Testis (tissue), 2 donors: ENCODE measurements at regions not wholly inside any gene's neighbourhood (a gene's known extent, or its start where the extent isn't known, plus 50 kb on each side); places are given as distances from the start of the nearest gene placed in this dataset.

Source experiments
- DNase-seq: peaks from one replicate; pipeline ENCODE4 v3.0.0-alpha.2; 2019
- H3K27ac ChIP-seq, 2 donors: fragments of 200-600 bp; sonication (generic); one replicate each; pipeline ENCODE4 v1.5.1; 2019
- H3K27me3 ChIP-seq: fragments of 200-600 bp; sonication (generic); one replicate; pipeline ENCODE4 v1.5.1; 2019
- H3K36me3 ChIP-seq: fragments of 200-600 bp; sonication (generic); one replicate; pipeline ENCODE4 v1.5.1; 2017; ENCODE audit warnings: low read depth; ENCODE audit errors: missing control alignments
- H3K4me1 ChIP-seq: fragments of 200-600 bp; sonication (generic); one replicate; pipeline ENCODE4 v1.5.1; 2019
- H3K4me3 ChIP-seq, 2 donors: fragments of 200-600 bp; sonication (generic); one replicate each; pipeline ENCODE4 v1.5.1; 2017 to 2019
- H3K9me3 ChIP-seq: fragments of 200-600 bp; sonication (generic); one replicate; pipeline ENCODE4 v1.5.1; 2017
- CTCF ChIP-seq, 3 experiments: fragments of 450-650 bp in 2 of 3; fragments of 200-600 bp in 1 of 3; sonication (generic) in 1 of 3; IDR thresholded peaks; one replicate each; pipeline ENCODE4 v1.5.1; 2016 to 2019; ENCODE audit warnings: antibody characterized with exemption in 3 of 3, mild to moderate bottlenecking in 2 of 3, moderate library complexity in 1 of 3
- POLR2A ChIP-seq: fragments of 450-650 bp; IDR thresholded peaks from one replicate; pipeline ENCODE4 v1.6.1; 2017; ENCODE audit warnings: antibody characterized with exemption, mild to moderate bottlenecking, moderate library complexity
- WGBS, 2 donors: methylation state at CpG; one replicate each; pipeline ENCODE4 v1.1.5; 2018; 5-methylcytosine and 5-hydroxymethylcytosine counted together
- intact Hi-C: fragments of 100-400 bp; cut with DNase I; formaldehyde crosslinking; loops from one replicate; pipeline ENCODE4 v1.15.1; 2023; ENCODE audit warnings: low total_unique reads

DNA sequence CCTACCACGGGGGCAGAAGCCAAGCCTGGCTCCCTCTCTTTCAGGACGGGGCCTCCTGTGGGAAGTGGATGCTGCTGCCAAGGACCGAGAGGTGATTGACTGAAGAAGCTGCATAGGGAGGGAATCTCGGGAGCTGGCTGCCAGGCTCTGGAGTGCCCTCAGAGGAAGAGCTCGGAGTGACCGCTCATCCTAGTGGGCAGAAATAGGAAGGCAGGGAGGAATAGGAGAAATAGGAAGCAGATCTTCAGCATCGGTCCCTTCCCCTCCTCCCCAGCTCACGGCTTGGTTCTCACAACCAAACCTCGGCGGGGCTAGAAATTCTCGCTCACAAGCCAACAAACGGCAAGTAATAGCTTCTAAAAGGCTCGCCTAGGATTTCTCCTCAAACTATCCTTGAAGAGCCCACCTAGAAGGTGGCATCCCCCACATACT, 159.9 kb upstream of the RAI14 start:
- no peaks in the 10 kb centered on the region for H3K9me3 ChIP-seq
- peak overlapping the region in 1 of 2 donors; percentile 38 for H3K27ac ChIP-seq
- peaks cover 21% of the 10 kb centered on the region for H3K4me1 ChIP-seq
- no peak for DNase-seq
- H3K27me3 ChIP-seq = no peaks in the 10 kb centered on the region
- H3K4me3 ChIP-seq = no peak overlapping the region
- TF ChIP-seq POLR2A (no peak), CTCF (IDR thresholded peaks at IDR 0.05) (peak in 1 of 3 experiments; percentile 8)
- 55 to 59% methylated on average over 12 to 13 of the region's 13 CpGs for WGBS, 2 donors
- no peaks in the 10 kb centered on the region for H3K36me3 ChIP-seq
- intact Hi-C loops = no loop called here

DNA sequence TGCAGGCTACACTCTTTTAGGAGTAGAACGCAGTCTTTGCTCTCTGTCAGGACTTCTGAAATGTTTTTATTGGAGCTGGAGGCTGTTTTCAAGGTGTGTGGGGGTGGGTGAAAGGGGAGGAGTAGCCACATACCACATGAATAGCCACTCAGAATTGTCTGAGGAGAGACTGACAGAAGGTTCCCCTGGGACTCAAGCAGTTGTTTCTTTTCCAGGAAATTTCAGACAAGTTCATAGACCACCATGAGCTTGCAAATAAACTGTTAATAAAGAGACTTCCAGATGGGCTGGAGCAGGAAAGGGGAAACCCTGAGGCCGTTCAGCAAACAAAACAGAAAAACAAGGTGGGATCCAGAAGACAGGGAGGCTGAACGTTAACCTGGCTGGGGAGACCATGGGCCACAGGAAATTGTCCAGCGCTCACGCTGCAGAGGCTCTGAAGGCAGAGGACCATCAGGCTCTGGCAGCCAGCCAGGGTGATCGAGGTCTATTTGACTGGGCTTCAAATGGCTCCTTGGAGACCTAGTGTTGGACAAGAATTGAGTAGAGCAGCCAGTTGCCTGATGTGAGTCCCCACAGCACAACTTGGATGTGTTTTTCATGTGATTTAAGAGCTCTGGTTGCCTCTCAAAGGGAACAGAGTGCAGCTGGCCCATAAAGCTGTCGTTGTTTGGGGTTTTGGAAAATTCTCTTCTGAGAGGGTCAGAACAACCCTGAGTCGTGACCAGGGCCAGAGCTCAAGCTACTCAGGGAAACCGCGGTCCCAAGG, 159.2 kb upstream of the RAI14 start:
- no peaks in the 10 kb centered on the region for H3K27me3 ChIP-seq
- no peak overlapping the region for H3K4me3 ChIP-seq
- no peak for TF ChIP-seq POLR2A
- no peak for TF ChIP-seq CTCF (IDR thresholded peaks at IDR 0.05)
- intact Hi-C loops = no loop called here
- WGBS, 2 donors = 34 to 63% methylated on average over 10 of the region's 10 CpGs
- no peaks in the 10 kb centered on the region for H3K9me3 ChIP-seq
- DNase-seq = peak; percentile 82
- H3K36me3 ChIP-seq = no peaks in the 10 kb centered on the region
- peaks cover 21% of the 10 kb centered on the region for H3K4me1 ChIP-seq
- H3K27ac ChIP-seq = peak overlapping the region in 1 of 2 donors; percentile 38

DNA sequence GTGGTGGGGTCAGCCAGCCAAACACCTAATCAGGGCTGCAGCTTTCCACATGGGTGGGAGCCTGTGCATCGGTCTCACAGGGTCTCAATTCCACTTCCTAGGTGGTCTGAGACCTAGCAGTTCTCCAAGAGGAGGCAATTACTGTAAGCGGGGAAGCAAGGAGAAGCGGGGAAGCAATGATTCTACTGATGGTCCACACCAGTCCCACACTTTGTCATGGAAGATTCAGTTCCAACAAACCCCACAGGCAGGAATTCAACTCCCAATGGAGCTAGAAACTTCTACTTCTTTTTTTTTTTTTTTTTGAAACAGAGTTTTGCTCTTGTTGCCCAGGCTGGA, 158.7 kb upstream of the RAI14 start:
- no peaks in the 10 kb centered on the region for H3K27me3 ChIP-seq
- no peak overlapping the region for H3K4me3 ChIP-seq
- H3K4me1 ChIP-seq = peaks cover 21% of the 10 kb centered on the region
- WGBS, 2 donors = 42 to 68% methylated on average over 3 of the region's 3 CpGs
- TF ChIP-seq POLR2A = no peak
- TF ChIP-seq CTCF (IDR thresholded peaks at IDR 0.05) = no peak
- intact Hi-C loops = no loop called here
- no peaks in the 10 kb centered on the region for H3K9me3 ChIP-seq
- DNase-seq = no peak
- H3K27ac ChIP-seq = no peak overlapping the region
- H3K36me3 ChIP-seq = no peaks in the 10 kb centered on the region

- Histone ChIP-seq H3K27me3 (no peaks in the 10 kb centered on the region), H3K27ac (peak overlapping the region in 1 of 2 donors; percentile 17), H3K36me3 (no peaks in the 10 kb centered on the region), H3K4me1 (peaks cover 21% of the 10 kb centered on the region), H3K4me3 (no peak overlapping the region), H3K9me3 (no peaks in the 10 kb centered on the region)
- intact Hi-C loops = no loop called here
- TF ChIP-seq POLR2A (no peak), CTCF (IDR thresholded peaks at IDR 0.05) (no peak)
- 49 to 57% methylated on average over 4 of the region's 4 CpGs for WGBS, 2 donors
- DNase-seq = no peak
These were observed 157.6 kb upstream of the RAI14 start for GRCh38 chr5:34498572-34498971.
